HG02884 (cell line): ENCODE measurements at regions not wholly inside any gene's neighbourhood (a gene's known extent, or its start where the extent isn't known, plus 50 kb on each side); places are given as distances from the start of the nearest gene placed in this dataset.

Experiments
- ATAC-seq: cut with Tn5 transposase; IDR thresholded peaks from one replicate; pipeline ENCODE4 v1.9.1; 2021; ENCODE audit warnings: mild to moderate bottlenecking, moderate library complexity; ENCODE audit not compliant: unreplicated experiment

GRCh38 chr5:142509026-142509425 is 176.9 kb downstream of the FGF1 start:
- no peak for ATAC-seq

GRCh38 chr5:142508591-142508990 is 177.3 kb downstream of the FGF1 start:
- no peak for ATAC-seq

DNA sequence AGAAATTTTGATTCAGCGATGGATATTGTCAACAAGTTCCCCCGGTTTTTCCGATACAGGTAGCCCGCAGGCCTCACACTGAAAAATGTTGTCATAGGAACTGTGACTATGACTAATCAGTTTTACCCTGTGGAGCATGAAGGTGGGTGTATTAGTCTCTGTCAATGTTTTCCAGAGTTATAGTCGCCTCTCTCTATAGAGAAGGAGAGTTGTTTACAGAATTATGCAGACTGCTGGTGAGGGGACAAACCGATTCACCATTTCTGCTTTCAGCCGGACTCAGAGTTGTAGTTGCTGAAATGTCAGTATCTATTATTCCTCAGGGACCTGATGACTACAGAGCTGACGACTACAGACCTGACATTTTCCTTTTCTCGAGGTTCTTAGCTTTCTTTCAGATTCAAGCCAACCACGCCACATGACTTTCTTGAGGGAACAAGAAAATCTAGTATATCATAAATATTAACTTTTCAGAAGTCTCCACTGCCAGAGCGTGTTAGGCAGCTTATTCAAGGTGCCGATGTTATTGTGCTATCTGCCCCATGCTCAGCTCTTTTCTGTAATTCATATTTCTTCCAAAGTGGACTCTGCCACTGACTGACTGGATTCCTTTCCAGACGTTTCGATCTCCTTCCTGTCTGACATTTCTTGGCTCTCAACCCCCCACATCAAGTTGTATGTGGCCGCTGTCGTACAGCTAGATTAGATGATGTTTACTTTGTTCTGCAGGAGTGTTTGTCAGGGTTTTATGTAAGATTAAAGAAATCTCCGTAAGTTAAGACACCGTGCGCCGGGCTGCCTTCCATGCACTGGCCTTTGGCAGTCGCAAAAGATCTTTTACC is 178.1 kb downstream of the FGF1 start:
- ATAC-seq, result no peak

DNA sequence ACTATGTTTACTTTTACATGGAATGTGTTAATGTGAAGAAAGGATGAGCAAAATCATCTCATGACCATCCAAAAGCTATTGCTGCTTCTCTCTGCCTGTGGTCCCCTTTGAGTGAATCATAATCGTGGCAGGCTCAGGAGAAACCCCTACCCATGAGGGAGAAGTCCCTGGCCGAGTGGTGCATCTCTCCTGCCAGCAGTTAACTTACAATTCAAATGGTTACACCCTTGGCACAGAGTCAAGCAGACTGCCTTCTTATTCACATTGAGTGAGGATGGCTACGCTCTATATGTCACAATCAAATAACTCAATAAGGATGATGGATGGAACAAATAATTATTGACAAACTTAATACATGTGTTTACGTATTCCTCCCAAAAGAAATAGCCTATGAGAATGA is 179.1 kb downstream of the FGF1 start:
- no peak for ATAC-seq

GRCh38 chr5:142506046-142506445 is 179.8 kb downstream of the FGF1 start:
- ATAC-seq, result no peak

DNA sequence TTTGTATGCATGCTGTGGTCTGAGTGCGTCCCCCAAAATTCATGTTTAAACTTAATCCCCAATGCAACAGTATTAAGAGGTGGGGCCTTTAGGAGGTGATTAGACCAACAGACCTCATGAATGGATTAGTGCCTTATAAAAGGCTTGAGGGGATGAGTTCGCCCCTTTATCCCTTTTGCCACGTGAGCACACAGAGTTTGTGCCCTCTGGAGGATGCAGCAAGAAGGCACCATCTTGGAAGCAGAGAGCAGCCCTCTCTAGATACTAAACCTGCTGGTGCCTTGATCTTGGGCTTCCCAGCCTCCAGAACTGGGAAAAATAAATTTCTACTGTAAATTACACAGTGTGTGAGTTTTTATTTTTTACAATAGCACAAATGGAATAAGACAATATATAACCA is 177.1 kb upstream of the SPRY4 start:
- ATAC-seq, result no peak

- no peak for ATAC-seq
These were observed 175.5 kb upstream of the SPRY4 start for GRCh38 chr5:142500227-142500905.

DNA sequence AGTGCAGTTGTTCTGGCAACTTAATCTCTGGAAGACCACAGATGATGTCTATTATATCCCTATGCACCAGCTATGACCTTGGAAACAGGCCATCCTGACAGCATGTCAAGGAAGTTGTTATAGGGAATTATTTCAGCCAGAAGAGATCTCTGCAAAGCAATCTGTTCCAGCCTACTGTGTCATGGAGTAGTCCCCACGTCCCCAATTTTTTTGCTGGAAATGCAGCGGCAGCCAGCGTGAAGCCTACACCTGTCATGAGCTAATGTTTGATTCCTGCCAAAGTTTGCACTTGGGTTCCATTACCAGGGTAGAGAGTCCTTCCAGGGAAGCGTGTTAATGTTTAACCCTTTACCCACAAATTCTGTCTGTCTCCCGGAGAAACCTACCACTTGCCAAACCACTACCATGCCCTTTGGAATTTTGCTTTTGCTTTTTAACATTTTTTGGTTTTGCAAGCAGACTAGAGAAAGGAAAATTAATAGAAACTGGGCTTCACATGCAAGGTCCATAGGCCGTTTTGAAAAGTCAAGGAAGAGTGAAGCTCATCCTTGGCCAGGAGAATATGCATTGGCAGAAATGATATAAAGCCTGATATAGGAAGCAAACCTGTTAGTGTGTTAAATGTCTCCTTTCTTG is 174.9 kb upstream of the SPRY4 start:
- no peak for ATAC-seq

GRCh38 chr5:142498298-142498697 is 173.5 kb upstream of the SPRY4 start:
- ATAC-seq, result no peak

DNA sequence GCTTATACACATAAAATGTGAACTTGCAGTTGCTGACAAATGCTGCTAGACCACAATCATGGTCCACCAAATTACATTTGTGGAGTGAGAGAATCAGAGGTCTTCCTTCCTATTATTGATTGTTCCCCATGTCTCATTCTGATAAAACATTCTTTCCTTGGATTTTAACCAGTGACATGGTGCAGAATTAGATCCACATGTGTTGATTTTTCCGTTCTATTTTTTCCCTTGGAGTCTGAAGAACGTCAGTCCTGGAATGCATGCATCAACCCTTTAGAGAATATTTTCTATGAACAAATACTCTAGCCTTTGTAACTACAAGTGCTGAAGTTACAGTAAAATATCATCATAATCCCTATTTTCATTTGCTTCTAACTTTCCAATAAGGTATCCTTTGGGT is 170.7 kb upstream of the SPRY4 start:
- no peak for ATAC-seq

DNA sequence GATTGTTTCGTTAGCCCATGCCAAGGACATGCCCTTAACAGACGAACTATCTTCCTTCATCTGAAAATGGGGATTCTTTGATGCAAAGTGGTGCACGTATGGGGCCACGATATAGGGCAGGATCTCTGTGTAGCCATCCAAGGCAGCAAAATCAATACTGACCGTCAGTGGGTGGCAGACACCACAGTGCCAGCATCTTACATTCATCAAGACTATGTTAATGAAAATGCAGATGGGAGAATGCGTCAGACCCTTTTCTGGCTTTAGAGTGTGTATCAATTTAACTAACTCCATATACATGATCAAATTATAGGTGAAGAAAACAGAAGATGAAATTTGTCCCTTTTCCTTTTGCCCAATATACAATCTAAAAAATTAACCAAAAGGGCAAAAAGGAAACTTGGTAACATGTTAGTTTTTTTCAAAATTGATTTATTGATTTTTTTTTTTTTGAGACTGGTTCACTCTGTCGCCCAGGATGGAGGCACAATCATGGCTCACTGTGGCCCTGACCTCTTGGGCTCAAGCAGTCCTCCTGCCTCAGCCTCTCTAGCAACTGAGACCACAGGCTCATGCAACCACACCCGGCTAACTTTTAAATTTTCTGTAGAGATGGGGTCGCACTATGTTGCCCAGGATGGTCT is 169.2 kb upstream of the SPRY4 start:
- no peak for ATAC-seq

DNA sequence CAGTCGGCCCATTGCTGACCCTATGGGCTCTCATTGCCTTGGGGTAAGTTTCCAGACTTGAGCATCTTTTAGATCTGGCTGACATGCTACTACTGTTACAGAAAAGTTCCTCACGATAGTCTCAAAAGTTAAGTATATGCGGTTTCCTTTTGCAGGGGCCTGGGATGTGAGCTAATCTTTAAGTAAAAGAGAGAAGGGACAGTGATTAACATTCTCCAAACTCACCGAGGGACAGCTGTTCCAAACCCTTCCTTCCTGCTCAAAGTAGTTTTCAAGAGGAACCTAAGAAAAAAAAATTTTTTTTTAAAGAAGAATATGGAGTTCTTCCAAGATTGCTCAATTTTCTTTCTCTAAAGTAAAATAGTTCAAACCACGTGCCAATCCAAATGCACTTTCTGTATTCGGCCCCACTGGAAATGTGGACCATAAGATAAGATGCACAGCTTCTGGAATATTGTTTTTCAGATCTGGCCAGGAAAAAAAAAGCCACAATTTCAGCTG is 168.0 kb upstream of the SPRY4 start:
- ATAC-seq, result no peak

DNA sequence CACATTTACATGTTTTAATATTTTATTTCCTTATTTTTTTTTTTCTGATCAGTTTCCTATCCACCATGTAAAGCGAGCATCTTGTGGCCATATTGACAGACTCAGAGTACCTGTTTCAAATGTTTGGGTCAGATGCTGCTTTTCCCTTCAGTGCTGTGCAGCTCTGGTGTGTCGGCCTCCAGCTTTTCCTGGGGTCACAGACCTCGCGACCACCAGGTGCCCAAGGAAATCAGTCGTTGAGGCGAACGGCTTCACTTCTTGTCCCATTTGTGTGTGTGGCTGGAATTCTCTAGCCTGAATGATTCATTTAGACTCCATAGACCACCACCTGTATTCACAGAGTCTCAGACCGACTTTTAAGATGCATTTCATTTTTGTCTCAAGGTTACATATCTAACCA is 166.9 kb upstream of the SPRY4 start:
- no peak for ATAC-seq

DNA sequence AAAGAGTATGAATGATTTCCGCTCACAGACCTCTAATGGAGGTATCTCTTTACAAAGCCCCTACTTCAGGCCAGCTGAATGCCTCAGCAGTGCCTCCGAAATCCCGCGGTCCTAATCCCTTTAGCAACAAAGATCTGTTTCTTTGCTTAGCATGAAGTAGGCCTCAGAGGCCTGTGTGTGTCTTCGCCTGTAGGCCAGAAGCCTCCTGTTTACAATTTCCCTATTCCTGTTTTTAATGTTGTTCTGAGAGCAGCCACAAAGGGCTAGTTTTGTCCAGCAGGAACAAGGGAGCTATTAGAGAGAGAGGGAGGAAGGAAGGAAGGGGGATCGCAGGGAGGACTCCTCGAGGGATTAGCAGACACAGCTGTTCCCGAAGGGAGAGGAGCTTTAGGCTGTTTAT is 166.4 kb upstream of the SPRY4 start:
- no peak for ATAC-seq

- ATAC-seq, result no peak
These were observed 161.8 kb upstream of the SPRY4 start for GRCh38 chr5:142486581-142486980.

GRCh38 chr5:142486020-142486419 is 161.2 kb upstream of the SPRY4 start:
- no peak for ATAC-seq

- no peak for ATAC-seq
These were observed 160.1 kb upstream of the SPRY4 start for GRCh38 chr5:142484821-142485387.

GRCh38 chr5:142482207-142482606 is 157.4 kb upstream of the SPRY4 start:
- ATAC-seq, result no peak

- ATAC-seq, result no peak
These were observed 156.6 kb upstream of the SPRY4 start for GRCh38 chr5:142481410-142481809.

DNA sequence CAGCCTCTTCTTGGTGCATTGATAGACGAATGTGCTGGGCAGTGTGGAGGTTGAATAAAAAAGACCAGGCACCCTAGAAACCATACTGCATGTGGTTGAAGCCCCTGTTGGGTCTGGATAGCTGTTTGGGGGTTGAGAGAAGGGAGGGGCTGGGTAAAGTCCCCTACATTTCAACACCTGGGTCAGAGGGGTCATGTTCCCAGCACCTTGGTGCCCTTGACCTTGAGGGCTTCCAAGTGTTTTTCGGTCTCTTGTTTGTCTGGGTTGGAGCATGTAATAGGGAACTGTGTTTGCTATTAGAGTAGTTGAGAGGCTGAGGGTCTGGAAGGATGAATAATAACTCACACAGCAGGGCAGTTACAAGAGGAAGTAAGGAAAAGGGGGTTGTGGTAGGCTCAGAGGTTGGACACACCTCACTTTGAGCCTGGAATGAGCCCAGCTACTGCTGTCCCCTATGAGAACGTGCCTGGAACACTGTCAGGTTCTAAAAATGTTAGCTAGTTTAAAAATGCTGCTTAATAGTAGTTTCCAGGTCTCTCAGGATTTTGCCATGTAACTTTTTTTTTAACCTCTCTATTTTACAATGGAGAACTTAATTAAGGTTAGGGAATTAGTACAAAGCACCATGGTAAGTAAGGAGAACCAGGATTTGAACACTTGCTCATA is 155.2 kb upstream of the SPRY4 start:
- ATAC-seq, result no peak
